ENCODE measurements at regions not wholly inside any gene's neighbourhood (a gene's known extent, or its start where the extent isn't known, plus 50 kb on each side); places are given as distances from the start of the nearest gene placed in this dataset.

DNA sequence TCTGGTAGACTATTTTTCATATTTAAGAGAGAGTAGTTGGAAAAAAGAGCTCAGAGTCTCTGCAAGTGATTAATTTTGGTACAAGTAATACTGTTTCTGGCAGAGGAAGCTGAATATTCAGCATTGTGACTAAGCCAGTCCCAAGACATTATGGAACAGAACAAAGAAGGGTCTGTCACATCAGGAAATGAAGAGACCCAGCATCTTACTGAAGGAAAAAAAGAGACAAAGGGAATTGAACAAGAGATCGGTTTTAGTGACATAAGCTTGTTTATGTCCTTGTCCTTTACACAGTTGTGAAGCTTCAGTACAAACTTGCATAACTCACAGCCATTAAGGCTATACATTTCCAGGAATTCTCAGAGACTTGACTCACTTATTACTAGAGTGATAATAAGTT lies 568.5 kb upstream of the SLC8A1 start:
- no peak for TF ChIP-seq CTCF (conservative IDR thresholded peaks at IDR 0.05 in 1 of 2, IDR thresholded peaks at IDR 0.05 in 1 of 2; ENCODE audit: extremely low read depth in 1 of 2, insufficient read depth in 1 of 2, low read depth in 1 of 2, low read length in 2 of 2)
- no peak for TF ChIP-seq EZH2 (IDR thresholded peaks at IDR 0.05; ENCODE audit: borderline replicate concordance, low read length)

Data from mammary epithelial cell (primary cell).